Mesendoderm (in vitro differentiated cells): ENCODE measurements at regions not wholly inside any gene's neighbourhood (a gene's known extent, or its start where the extent isn't known, plus 50 kb on each side); places are given as distances from the start of the nearest gene placed in this dataset.

Experiments used
- DNase-seq: peaks from one replicate; pipeline ENCODE4 v3.0.0; 2013
- H2AK5ac ChIP-seq: 2 replicates; pipeline ENCODE4 v1.6.1; 2013; ENCODE audit warnings: low read length, inconsistent platforms
- H2BK120ac ChIP-seq: 2 replicates; pipeline ENCODE4 v1.6.1; 2013; ENCODE audit warnings: low read depth, mild to moderate bottlenecking, low read length, moderate library complexity, mixed read lengths
- H2BK15ac ChIP-seq: replicated peaks from 2 replicates; pipeline ENCODE4 v1.6.1; 2013; ENCODE audit warnings: low read depth, mild to moderate bottlenecking, moderate library complexity
- H2BK5ac ChIP-seq: 2 replicates; pipeline ENCODE4 v1.6.1; 2013; ENCODE audit warnings: low read length, inconsistent platforms
- H3K18ac ChIP-seq: 2 replicates; pipeline ENCODE4 v1.6.1; 2013; ENCODE audit warnings: mild to moderate bottlenecking, low read length, mixed read lengths
- H3K23ac ChIP-seq: one replicate; pipeline ENCODE4 v1.6.1; 2013; ENCODE audit warnings: low read length
- H3K27ac ChIP-seq: 2 replicates; pipeline ENCODE4 v1.5.1; 2013; ENCODE audit warnings: low read depth, mild to moderate bottlenecking, inconsistent platforms, low read length, moderate library complexity
- H3K27me3 ChIP-seq: 2 replicates; pipeline ENCODE4 v1.6.1; 2013; ENCODE audit warnings: low read length, control low read depth, mild to moderate bottlenecking, inconsistent platforms; ENCODE audit not compliant: insufficient read depth, poor library complexity
- H3K36me3 ChIP-seq: 2 replicates; pipeline ENCODE4 v1.6.1; 2013; ENCODE audit warnings: low read length, inconsistent platforms; ENCODE audit not compliant: control insufficient read depth, insufficient read depth
- H3K4ac ChIP-seq: one replicate; pipeline ENCODE4 v1.6.1; 2013; ENCODE audit warnings: low read depth, mild to moderate bottlenecking, low read length, moderate library complexity
- H3K4me1 ChIP-seq: 2 replicates; pipeline ENCODE4 v1.6.1; 2013; ENCODE audit warnings: low read depth, low read length, inconsistent platforms; ENCODE audit not compliant: control insufficient read depth
- H3K4me2 ChIP-seq: 2 replicates; pipeline ENCODE4 v1.6.1; 2013; ENCODE audit warnings: low read length
- H3K4me3 ChIP-seq: 2 replicates; pipeline ENCODE4 v1.5.1; 2013; ENCODE audit warnings: mild to moderate bottlenecking, low read length
- H3K56ac ChIP-seq: one replicate; pipeline ENCODE4 v1.6.1; 2013; ENCODE audit warnings: low read length
- H3K79me1 ChIP-seq: 2 replicates; pipeline ENCODE4 v1.6.1; 2013; ENCODE audit warnings: low read length, inconsistent platforms
- H3K79me2 ChIP-seq: 2 replicates; pipeline ENCODE4 v1.6.1; 2013; ENCODE audit warnings: mild to moderate bottlenecking, low read length; ENCODE audit not compliant: control insufficient read depth, insufficient read depth
- H3K9ac ChIP-seq: 2 replicates; pipeline ENCODE4 v1.6.1; 2013; ENCODE audit warnings: low read length, inconsistent platforms
- H4K5ac ChIP-seq: one replicate; pipeline ENCODE4 v1.6.1; 2013; ENCODE audit warnings: low read length
- H4K8ac ChIP-seq: one replicate; pipeline ENCODE4 v1.6.1; 2013; ENCODE audit warnings: low read depth, mild to moderate bottlenecking, control low read depth, low read length, moderate library complexity
- WGBS: extraction: QIAGEN DNeasy Blood & Tissue Kit; methylation state at CpG from one replicate; pipeline ENCODE4 v1.1.7; 2013; ENCODE audit warnings: low lambda C conversion rate, missing lambda C conversion rate; ENCODE audit not compliant: insufficient coverage; ENCODE audit errors: extremely low coverage; 5-methylcytosine and 5-hydroxymethylcytosine counted together

DNA sequence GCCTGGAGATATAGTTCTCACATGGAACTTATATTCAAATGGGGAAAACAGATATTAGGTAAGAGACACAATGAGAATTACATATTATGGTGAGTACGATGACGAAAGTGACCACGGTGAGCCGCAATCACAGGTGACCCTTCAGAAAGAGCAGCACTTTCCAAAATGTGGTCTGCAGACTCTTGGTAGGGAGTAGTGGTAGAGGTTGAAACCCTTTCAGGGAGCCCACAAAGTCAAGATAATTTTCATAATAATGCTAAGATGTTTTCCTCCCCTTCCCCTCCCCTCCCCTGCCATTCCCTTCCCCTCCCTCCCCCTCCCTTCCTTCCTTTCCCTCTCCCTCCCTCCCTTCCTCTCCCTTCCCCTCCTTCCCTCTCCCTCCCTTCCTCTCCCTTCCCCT lies 83.5 kb upstream of the AKT3 start:
- WGBS: no CpG with 5 or more reads among the region's 4 CpGs

DNA sequence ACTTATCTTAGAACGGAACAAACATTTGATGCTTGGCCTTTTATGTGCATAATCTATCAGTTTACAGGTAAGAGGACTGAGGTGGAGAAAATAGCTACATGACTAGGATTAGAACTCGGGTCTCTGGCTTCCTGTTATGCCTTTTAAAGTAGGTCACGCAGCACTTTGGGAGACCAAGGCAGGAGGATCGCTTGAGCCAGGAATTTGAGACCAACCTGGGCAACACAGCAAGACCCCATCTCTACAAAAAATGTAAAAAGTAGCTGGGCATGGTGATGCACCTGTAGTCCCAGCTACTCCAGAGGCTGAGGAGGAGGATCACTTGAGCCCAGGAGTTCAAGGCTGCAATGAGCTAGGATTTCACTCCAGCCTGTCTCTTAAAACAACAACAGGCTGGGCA lies 81.9 kb upstream of the AKT3 start:
- Histone ChIP-seq H2BK120ac (no peak overlapping the region), H3K27ac (no peak overlapping the region), H4K8ac (no peak overlapping the region), H3K4me3 (no peak overlapping the region), H3K18ac (no peak overlapping the region), H3K9ac (no peak overlapping the region), H3K79me2 (no peaks in the 10 kb centered on the region), H2BK15ac (no peak overlapping the region), H3K4me1 (peaks cover 9% of the 10 kb centered on the region), H3K36me3 (no peaks in the 10 kb centered on the region), H3K79me1 (no peaks in the 10 kb centered on the region), H3K23ac (no peak overlapping the region), H3K27me3 (no peaks in the 10 kb centered on the region), H3K4me2 (no peak overlapping the region), H2AK5ac (no peak overlapping the region), H3K56ac (no peak overlapping the region), H3K4ac (no peak overlapping the region), H4K5ac (no peak overlapping the region), H2BK5ac (no peak overlapping the region)
- no peak for DNase-seq
- WGBS: no CpG with 5 or more reads among the region's 4 CpGs

More for the DNA sequence above, 83.5 kb upstream of the AKT3 start:
- H3K4me2 ChIP-seq: no peak overlapping the region
- no peak overlapping the region for H2BK5ac ChIP-seq
- no peak overlapping the region for H4K8ac ChIP-seq
- H2AK5ac ChIP-seq: no peak overlapping the region
- no peak overlapping the region for H2BK15ac ChIP-seq
- H3K36me3 ChIP-seq: no peaks in the 10 kb centered on the region
- no peak overlapping the region for H3K18ac ChIP-seq
- H3K4ac ChIP-seq: no peak overlapping the region
- no peaks in the 10 kb centered on the region for H3K27me3 ChIP-seq
- H3K4me1 ChIP-seq: peaks cover 2% of the 10 kb centered on the region
- no peak overlapping the region for H3K9ac ChIP-seq
- DNase-seq: no peak
- H3K79me2 ChIP-seq: no peaks in the 10 kb centered on the region
- no peak overlapping the region for H3K56ac ChIP-seq
- no peak overlapping the region for H3K27ac ChIP-seq
- H3K4me3 ChIP-seq: no peak overlapping the region
- no peak overlapping the region for H4K5ac ChIP-seq
- H2BK120ac ChIP-seq: no peak overlapping the region
- no peaks in the 10 kb centered on the region for H3K79me1 ChIP-seq
- H3K23ac ChIP-seq: no peak overlapping the region

DNA sequence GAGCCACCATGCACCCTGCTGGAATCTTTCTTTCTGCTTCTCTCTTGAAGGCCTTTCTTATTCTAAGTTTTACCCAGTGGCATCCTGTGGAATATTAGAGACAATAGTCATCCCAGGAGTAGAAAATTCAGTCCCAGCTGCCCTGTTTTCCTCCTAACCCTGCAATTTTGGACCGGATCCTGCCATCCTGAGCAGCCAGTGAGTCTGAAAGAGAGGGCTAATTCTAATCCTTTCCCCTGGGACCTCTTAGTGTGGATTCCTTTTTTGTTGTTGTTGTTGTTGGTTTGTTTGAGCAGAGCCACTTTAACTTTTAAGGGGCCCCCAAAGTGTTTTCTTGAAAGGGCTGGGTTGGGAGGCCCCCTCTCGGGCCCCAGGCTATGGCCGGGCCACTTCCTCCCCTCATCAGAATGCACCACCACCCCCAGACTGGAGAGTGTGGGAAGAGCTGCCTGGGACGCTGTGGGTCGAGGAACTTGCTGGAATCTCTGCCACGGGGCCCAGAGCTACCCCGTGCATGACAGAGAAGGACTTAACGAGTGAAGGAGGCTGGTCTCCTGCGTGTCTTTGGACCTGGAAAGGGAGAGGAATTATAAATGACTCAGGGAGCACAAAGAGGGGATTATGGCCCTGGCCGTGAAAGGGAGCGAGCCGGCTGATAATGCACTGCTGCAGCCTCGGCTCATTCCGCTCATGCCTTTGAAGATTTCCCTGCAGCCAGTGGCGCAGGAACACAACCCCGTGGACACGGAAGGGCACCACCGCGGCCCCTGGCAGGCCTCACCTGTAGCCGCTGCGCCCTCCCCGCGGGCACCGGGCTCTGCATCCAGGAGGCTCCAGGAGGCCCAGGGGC lies 81.0 kb upstream of the AKT3 start:
- peak; percentile 86 for DNase-seq
- Histone ChIP-seq H3K79me1 (no peaks in the 10 kb centered on the region), H2BK5ac (peak overlapping the region; percentile 55), H2AK5ac (no peak overlapping the region), H3K27me3 (no peaks in the 10 kb centered on the region), H3K56ac (peak overlapping the region; percentile 81), H4K5ac (no peak overlapping the region), H2BK120ac (peak overlapping the region; percentile 2), H3K4me2 (peak overlapping the region; percentile 18), H4K8ac (no peak overlapping the region), H3K4me1 (peaks cover 9% of the 10 kb centered on the region), H3K4ac (peak overlapping the region; percentile 73), H2BK15ac (no peak overlapping the region), H3K79me2 (no peaks in the 10 kb centered on the region), H3K18ac (peak overlapping the region; percentile 82), H3K9ac (peak overlapping the region; percentile 24), H3K4me3 (no peak overlapping the region), H3K36me3 (no peaks in the 10 kb centered on the region), H3K23ac (no peak overlapping the region), H3K27ac (peak overlapping the region; percentile 87)
- no CpG with 5 or more reads among the region's 24 CpGs for WGBS

DNA sequence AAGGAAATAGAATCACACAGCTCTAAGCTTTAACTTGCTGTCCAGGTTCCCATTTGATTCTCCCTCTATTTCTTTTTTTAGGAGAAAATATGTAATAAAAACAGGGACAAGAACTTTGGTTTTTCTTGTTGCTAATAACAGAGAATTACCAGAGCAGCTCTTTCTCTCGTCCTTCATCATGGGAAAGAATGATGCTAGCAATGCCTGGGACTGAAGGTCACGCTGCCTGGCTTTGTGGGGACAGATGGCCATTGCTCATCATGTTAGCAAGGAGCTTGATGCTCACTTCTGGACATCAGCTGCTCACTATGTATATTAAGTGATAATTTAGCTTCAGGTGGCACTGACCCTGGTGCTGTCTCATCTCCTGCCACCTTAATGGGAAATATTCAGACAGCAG lies 77.3 kb upstream of the AKT3 start:
- Histone ChIP-seq H3K79me1 (no peaks in the 10 kb centered on the region), H3K9ac (no peak overlapping the region), H3K4me2 (no peak overlapping the region), H3K4me3 (no peak overlapping the region), H3K4me1 (peaks cover 12% of the 10 kb centered on the region), H3K27ac (no peak overlapping the region), H3K27me3 (no peaks in the 10 kb centered on the region), H3K36me3 (no peaks in the 10 kb centered on the region), H2BK120ac (no peak overlapping the region), H3K79me2 (no peaks in the 10 kb centered on the region), H3K4ac (no peak overlapping the region), H2BK5ac (peak overlapping the region; percentile 77), H3K23ac (no peak overlapping the region), H3K56ac (peak overlapping the region; percentile 25), H2AK5ac (no peak overlapping the region), H4K5ac (no peak overlapping the region), H4K8ac (no peak overlapping the region), H3K18ac (peak overlapping the region; percentile 44), H2BK15ac (no peak overlapping the region)
- no peak for DNase-seq
- no CpG with 5 or more reads among the region's 2 CpGs for WGBS

DNA sequence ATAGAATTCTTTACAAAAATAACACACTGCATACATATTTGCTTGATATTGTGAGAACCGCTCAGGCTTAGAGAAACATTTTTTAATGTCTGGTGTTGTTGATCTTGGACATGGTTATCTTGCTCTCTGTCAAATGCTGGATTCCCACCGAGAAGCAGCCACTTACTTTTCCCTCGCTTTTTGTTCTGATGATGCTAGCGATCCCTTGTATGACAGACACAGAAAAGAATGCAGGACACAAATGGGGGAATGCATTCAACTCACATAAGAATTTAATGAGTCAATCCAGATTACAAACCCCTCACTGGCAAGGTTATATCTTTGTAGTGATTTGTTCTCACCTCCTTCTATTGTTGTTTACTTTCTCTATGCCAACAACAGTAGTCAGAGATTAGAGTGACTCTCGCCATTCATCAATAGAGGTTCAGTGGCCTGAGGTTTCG lies 76.8 kb upstream of the AKT3 start:
- DNase-seq: peak; percentile 99
- H3K4me1 ChIP-seq: peaks cover 12% of the 10 kb centered on the region
- H2BK120ac ChIP-seq: no peak overlapping the region

More for the DNA sequence above, 76.8 kb upstream of the AKT3 start:
- Histone ChIP-seq H3K79me2 (no peaks in the 10 kb centered on the region), H3K36me3 (no peaks in the 10 kb centered on the region), H3K4me3 (no peak overlapping the region), H3K23ac (no peak overlapping the region), H3K56ac (no peak overlapping the region), H3K4me2 (no peak overlapping the region), H3K79me1 (no peaks in the 10 kb centered on the region), H4K5ac (no peak overlapping the region), H2BK15ac (no peak overlapping the region), H3K4ac (no peak overlapping the region), H3K9ac (no peak overlapping the region), H2AK5ac (no peak overlapping the region), H3K18ac (no peak overlapping the region), H4K8ac (no peak overlapping the region), H3K27me3 (no peaks in the 10 kb centered on the region), H3K27ac (no peak overlapping the region), H2BK5ac (no peak overlapping the region)
- WGBS: no CpG with 5 or more reads among the region's 6 CpGs
